ENCODE measurements at regions not wholly inside any gene's neighbourhood (a gene's known extent, or its start where the extent isn't known, plus 50 kb on each side); places are given as distances from the start of the nearest gene placed in this dataset.

DNA sequence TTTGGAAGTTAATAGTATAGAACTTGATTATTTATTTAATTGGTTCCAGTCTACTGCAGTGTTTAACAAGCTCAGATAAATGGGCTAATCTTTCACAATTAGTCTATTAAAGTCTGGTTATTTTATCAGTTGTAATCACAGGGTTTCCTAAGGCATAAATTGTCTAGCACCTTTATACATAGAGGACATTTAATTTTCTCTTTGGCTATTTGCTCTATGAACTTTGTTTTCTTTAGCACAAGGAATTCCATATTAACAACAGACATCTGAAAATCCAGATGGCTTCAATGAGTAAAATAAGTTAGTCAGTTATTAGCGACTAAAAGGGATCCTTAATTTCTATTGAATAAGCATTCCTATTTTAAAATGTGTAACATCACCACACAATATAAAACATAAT is 1350.8 kb upstream of the SLC10A2 start:
- no peak for DNase-seq

DNA sequence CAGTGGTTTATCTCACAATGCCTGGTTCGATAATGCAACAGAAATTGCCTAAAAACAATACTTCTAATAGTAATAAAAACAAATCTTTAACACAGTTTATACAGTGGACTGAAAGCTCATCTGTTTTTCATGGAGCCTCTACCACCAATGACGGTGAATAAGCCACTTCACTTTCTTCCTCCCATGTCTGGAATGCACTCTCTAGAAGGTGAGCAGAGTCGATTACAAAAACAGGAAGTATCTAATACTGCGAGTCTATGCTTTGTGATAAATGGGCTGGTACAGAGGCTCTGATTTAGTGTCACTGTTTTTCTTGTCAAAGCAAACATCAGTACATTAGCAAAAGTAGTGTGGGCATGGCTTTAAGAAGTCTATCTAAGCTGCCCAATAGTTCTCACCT is 1348.6 kb upstream of the SLC10A2 start:
- DNase-seq, result peak; percentile 7

DNA sequence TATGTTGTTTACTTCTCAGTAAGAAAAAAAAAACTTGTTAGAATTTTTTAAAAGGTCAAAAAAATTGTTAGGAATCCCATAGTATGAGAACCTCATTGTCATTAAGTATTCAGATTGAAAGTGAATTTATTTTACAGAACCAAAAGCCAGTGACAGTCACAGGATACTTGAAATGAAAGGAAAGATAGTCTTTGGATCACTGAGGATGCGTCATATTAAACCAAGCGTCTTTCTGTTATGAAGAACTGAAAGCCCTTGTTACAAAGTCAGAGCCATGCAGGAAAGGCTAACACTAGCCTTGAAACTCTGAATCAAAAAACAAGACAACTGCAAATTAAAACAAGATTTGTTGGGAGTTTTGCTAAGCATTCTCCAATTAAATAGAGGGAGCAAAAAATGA is 1348.0 kb upstream of the SLC10A2 start:
- DNase-seq, result no peak

DNA sequence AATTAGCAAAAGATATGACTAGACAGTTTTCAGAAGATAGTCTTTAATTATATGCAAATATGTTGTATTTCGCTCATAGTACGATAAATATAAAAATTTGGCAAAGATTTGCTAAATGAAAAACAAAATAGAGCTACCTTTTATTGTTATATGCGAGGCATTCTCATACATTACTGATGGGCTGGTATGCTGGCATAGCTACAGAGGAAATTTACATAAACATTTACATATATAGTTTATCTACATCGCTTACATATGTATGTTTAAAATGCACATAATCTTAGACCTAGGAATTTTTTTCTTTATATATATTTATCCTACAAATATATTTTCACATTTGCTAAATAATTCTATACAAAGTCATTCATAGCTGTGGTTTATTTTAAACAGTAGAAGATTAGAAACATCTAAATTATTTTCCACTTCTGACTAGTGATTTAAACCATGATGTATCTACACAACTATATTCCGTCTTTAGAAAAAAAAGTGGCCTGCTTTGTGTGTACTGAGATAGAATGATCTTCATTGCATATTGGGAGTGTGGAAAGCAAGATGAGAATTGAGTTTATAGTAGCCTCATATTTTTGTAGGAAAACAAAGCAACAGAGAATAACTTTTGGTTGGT is 1345.0 kb upstream of the SLC10A2 start:
- no peak for DNase-seq

DNA sequence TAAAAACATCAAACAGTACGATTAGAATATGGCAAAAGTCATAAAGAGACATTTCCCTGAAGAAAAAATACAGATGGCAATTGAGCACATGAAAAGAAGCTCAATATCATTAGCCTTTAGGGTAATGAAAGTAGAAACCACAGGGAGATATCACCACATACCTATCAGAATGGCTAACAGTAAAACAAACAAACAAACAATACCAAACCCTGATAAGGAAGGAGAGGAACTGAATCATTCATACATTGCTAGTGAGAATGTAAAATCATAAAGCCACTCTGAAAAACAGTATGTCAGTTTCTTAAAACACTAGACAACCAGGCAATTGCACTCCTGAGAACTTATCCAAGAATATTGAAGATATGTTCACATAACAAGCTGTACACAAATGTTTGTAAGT is 1342.5 kb upstream of the SLC10A2 start:
- DNase-seq, result no peak

DNA sequence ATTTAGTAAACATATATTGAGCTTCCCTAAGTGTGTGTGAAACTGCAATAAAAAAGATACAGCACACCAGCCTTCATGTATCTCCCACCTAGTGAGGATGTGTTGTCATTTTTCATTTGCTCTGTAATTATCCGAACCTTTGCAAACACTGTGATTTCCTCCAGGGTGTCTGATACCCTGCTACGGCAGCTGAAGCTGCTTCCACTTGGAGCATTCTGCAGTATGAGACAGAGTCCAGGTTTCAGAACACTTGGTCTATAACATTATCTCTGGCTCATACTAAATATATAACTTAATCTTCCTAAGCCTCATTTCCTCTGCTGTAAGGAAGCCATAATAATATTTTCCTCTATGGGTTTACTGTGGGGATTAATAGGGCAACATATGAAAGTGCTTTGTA is 1338.1 kb upstream of the SLC10A2 start:
- DNase-seq, result no peak

DNA sequence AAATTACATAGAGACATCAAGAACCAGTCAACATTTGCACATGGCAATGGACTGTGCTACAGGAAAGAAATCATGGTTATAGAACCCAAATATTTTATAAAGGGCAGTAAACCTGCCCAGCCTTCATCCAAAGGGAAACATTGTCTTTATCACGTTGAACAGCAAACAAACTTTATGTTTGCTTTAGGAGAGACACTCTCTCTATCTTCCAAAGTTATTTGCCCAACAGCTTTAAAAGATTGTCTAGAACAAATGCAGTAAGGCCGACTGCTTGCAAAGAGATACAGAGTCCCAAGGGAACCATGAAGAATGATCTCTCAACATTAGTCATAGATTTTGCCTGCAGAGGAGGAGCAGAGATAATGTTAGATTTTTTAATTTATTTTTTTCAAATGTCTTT is 1323.5 kb upstream of the SLC10A2 start:
- DNase-seq, result no peak

DNA sequence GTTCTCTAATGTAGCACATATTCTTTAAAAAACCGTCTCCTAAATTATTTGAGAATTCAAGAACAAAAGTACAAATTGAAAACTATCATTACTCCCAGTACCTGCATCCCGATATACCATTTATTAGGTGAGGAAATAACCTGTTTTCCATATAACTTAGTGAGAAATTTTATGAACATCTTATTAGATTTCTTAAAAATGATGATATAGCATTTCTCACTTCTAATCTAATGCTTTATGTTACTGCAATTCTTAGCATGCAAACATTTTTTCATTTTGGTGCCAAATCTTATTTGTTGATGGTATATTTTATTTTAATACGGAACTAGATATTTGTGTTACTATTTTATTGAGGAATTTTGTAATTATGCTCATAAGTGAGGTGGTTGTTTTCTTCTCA is 1321.3 kb upstream of the SLC10A2 start:
- DNase-seq, result no peak

DNA sequence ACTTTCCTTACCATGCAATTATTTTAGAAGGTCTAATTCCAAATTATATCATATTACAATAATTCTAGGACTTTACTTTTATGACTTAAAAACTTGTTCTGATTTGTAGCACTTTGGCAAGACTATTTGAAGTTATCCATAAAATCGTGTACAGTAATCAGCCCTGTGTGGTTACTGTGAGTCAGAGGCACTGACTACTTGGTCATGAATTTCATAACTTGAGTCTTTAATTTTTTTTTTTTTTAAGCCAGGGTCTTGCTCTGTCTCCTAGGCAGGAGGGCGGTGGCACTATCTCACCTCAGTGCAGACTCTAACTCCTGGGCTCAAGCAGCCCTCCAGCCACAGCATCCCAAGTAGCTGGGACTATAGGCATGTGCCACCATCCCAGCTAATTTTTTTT is 1319.2 kb upstream of the SLC10A2 start:
- no peak for DNase-seq

DNA sequence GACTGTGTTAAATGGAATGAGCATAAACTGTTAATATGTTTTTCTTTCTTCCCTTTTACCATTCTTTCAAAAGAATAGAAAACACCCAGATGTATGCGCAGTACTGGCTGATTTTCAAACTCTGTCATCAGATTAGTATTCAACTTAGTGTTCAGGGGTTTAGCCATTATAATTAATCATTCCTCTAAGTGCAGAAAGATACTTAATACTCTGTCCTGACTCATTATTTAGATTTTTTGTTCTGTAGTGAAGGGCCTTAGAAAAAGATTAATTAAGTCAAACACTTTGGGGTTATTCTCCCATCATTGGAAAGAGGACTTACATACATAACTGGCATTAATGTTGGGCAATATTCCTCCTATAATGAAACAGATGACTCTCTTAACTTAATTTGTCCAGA is 1316.7 kb upstream of the SLC10A2 start:
- DNase-seq, result no peak

DNA sequence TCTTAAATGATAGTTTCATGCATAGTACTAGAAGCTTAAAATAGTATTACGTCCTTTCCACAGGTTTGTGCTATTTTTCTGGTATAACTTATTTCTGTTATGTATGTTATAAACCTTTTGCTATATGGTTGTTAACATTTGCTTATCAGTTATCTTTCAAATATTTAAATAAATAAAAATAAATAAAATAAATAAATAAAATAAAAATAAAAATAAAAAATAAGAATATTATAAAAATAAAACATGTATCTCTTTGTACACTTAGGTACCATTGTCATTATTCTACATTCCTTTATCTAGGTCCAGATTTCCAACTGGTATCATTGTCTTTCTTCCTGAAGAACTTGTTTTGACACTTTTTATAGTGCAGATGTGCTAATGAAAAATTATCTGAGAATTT is 1310.4 kb upstream of the SLC10A2 start:
- DNase-seq, result no peak

DNA sequence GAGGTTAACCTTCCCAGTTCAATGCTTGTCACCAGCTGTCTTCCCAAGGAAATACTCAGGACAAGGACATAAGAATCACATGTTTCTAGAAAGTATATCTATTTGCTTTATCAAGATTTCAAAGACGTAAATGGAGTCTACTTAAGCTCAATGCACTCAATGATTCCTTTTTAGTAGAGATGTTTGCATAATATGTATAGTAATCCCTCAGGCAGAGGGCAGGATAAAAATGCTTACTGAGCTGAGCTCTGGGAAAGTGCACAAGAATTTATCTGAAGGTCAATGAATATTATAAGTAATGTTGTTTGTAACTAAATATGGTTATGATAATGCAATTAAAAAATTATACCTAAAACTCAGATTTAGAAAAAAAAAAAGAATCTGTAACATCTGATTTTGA is 1309.4 kb upstream of the SLC10A2 start:
- no peak for DNase-seq

DNA sequence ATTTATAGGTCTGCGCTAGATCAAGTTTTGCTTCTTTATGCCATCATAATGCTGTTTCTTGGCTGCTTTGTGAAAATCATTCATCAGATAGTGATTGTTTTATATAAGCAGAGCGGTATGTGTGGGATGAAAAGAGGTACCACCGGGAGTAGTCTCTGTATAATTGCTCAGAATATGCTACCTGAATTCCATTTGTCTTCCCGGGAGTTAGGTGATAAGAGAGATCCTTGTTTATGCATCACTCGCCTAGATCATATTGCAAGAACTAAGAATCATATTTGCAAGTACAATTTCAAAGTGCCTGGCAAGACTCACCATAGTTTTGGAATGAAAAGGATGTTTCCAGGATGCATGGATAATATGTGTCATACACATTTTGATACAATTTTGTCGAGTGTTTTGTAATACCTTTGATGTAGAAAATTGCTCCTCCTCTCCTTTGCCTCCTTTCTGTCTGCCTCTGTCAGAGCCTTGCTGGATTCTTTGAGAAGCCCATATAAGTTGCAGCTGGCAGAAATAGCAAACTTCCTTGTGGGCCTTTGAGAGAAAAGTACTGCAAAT is 1306.0 kb upstream of the SLC10A2 start:
- DNase-seq, result no peak

DNA sequence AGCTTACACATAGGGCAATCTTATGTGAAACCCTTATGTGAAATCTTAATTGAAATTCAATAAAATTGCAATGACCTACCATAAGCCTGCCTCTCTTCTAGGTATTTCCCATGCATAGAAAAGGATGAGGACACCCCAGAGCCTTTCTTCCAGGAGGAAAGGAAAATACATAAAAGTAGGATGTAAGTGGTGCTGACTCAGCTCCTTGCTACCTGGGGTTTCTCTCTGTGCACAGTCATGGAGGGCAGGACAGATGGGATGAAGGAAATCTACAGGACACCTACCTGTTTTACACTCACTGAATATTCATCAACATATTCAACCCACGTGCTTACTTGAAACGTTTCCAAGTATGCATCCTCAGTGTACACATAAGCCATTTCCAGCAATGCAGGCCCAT is 1299.2 kb upstream of the SLC10A2 start:
- no peak for DNase-seq

DNA sequence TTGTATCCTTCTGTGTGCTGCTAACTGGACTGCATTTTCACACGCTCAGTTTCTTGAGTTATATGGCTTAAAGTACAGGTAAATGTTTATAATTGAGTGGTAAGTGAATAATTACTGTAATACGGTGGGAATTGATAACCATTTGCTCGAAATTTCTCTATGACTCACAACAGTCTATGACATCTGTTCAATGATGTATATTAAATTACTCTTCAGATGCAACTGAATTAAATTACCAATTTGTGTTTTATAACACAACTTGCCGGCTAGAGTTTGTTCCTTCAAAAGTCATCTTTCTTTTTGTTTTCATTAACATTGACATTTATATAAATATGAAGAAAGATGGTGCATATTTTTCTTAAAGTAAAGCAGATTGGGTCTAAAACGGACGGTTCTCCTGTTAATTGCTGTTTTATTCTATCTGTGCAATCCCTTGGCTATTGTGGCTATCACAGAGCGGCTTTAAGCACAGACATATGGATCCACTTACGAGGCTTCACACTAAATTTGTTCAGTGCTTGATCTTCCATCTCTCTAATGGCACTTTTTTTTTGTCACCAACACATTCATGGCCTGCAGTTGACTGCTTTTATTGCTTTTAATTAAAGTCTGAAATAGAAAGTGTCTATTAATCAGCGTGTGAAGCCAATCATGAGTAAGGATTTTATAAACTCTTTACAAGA is 1291.6 kb upstream of the SLC10A2 start:
- DNase-seq, result no peak

DNA sequence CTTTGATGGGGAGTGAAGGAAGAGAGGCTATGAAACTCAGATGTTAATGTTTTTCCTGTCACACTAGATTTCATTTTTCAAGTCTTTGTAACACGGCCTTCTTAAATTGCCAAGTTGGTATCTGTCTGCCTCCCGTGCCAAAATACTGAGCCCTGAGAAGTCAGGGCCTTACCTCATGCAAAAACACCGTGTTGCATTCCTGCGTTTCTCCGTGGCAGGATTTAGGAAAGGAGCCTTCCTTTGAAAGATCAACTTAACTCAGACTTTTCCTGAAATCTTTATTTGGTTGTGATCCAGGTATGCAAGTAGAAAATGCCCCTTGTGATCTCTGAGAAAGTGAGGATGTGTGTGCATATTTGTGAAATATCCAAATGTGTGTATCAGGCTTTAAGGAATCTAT is 1291.0 kb upstream of the SLC10A2 start:
- DNase-seq, result no peak

DNA sequence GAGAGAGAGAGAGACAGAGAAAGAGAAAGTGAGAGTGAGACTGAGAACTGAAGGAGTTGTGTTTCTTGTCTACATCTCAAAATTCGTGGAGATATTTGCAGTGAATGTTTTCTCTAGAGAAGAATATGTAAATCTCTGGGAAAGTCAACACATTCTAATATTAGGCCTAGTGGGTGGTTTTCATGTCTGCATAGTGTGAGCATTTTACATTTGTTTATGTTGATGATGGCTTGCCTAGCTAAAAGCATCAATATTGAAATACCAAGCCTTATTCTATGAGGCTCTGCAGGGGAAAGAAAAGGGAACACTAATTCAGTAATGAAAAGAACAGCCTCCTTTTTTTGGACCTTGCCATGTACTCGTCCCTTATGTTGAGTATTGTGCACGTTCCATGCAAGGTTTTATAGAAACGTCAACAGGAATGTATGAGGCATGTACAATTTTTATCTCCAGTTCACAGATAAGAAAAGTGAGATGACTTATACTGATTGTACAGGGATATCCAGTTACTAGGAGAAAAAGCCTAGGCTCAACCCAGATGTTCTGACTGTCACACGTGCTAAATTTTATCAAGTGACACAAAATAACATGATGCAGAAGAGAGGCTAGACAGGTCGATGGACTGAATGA is 1288.9 kb upstream of the SLC10A2 start:
- DNase-seq, result no peak

DNA sequence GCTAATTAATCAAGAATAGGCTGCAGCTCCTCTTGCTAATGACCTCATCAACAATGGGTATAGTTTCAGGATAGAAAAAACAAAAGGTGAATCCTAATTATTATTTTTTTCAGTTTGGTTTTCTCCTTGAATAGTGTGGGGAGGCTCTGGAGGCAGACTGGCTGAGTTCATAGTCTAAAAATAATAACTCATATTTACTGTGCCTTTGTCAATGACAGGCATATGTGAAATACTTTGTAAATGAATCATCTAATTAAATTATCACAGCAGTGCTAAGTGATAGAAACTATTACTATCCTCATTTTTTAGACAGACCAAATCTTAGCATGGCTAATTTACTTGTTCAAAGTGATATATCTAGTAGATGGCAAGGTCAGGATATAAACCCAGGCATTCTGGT is 1261.0 kb upstream of the SLC10A2 start:
- no peak for DNase-seq

DNA sequence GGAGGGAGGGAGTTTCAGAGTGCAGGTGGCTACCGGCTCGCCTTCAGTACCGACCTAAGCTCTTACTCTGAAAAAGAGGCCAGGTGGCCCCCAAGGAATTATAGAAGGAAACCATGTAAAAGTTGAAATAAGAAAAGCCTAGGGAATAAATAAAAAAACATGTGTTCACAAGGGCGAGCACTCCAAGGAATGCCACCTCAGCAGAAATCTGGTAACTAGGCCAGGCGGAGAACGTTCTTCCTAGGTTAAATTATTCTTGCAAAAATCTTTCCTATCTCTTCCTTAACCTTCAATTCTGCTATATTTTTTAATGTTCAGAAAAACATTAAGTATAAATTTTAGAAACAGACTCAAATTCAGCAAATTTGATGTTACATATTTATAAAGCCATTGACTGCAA is 1260.3 kb upstream of the SLC10A2 start:
- no peak for DNase-seq

DNA sequence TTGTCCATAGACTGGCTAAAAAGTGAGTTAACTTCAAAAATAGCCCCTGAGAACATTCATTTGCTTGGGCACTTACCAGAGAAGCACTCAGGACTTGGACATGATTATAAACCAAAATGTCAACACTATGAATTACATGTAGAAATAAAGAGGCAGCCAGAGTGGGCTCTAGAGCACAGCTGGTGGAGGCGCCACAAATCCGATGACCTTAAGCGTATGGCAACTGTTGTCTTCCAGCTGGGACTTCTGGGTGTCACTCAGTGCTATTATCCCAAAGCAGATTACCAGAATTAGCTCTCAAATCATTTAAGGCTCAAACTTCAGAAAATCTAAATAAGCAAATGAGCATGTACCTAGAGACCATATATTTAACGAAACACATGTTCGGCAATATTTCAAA is 1255.5 kb upstream of the SLC10A2 start:
- no peak for DNase-seq

DNA sequence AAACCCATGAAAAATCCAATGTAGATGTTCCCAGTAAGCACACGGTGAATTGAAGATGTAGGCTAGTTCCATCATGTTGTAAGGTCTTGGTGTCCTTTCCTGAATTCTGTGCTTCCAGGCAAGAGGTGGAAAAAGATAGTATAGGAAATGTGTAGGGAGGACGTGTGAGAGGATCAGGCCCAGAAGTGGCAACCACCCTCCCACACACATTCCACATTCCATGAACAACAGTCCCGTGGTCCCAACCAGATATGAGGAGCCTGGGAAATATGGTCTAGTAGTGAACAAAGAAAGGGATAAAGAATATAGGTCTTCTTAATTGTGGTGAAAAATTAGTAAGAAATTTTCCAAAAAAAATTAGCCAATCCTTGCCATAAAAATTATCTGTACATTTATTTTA is 1254.2 kb upstream of the SLC10A2 start:
- DNase-seq, result no peak

DNA sequence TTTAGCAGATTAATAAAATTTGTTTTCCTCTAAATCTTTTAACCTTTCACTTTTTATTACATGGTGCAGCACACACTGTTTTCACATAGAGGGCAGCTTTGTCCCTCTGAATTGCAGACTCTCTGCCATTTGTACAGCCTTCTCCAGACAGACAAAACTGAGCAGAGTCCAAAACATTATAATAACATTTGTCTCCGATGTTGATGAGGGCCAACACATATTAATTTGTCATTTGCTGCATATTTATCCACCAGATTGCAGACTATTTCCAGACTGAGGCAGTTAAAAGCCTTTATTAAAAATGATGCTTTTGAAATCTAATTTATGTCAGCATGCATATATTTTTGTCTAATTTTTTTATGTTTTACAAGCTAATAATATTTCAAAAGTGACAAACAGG is 1251.9 kb upstream of the SLC10A2 start:
- peak; percentile 49 for DNase-seq

DNA sequence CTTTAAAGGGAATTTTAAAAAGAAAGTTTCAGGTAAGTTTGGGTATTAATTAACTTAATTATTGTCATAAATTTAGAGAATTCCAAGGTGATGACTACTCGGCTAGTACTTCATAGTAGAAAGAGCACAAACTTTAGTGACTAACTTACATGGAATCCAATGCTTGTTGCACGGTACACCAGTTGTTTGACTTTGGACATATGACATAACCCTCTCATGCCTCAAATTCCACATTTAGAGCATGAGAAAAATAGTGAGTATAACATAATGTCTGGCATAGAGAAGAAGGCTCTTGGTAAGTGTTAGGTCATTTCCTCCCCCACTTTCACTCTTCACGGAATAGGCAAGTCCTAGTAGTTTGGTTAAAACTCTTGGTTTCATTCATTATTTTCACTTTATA is 1249.4 kb upstream of the SLC10A2 start:
- no peak for DNase-seq

Data from renal pelvis (tissue), 1 donor.